ENCODE measurements at regions not wholly inside any gene's neighbourhood (a gene's known extent, or its start where the extent isn't known, plus 50 kb on each side); places are given as distances from the start of the nearest gene placed in this dataset.

GRCh38 chr5:35282810-35283209 lies 52.5 kb upstream of the PRLR start:
- DNase-seq (ENCODE audit: extremely low read depth, low read depth): no peak

- no peak for DNase-seq (ENCODE audit: extremely low read depth, low read depth)
These were observed 51.3 kb upstream of the PRLR start for GRCh38 chr5:35281613-35282012.

Small RNAs in the stretch of these regions (small RNA-seq; reads per million reads assigned to genes)
- 0 to 0.12 reads per million in 2 experiments for gene RF00012
